Spinal cord (tissue), 9 donors: ENCODE measurements at regions not wholly inside any gene's neighbourhood (a gene's known extent, or its start where the extent isn't known, plus 50 kb on each side); places are given as distances from the start of the nearest gene placed in this dataset.
A peak's percentile ranks its signal among the peaks of the same experiment; 100 is the strongest.

Experiments used
- DNase-seq, 6 donors: peaks; one replicate each; pipeline versions ENCODE4 v3.0.0 to v3.0.0-alpha.2; 2013 to 2015; ENCODE audit warnings: low spot score in 6 of 6, low read depth in 4 of 6
- H3K27ac ChIP-seq: one replicate; pipeline ENCODE4 v1.5.1; 2013; ENCODE audit warnings: low read depth, low read length, control low read depth
- H3K27me3 ChIP-seq: one replicate; pipeline ENCODE4 v1.6.1; 2013; ENCODE audit warnings: low read length; ENCODE audit not compliant: control insufficient read depth, insufficient read depth
- H3K36me3 ChIP-seq: one replicate; pipeline ENCODE4 v1.6.1; 2013; ENCODE audit warnings: low read length; ENCODE audit not compliant: control insufficient read depth, insufficient read depth
- H3K4me1 ChIP-seq: one replicate; pipeline ENCODE4 v1.6.1; 2013; ENCODE audit warnings: low read length; ENCODE audit not compliant: control insufficient read depth, insufficient read depth
- H3K4me3 ChIP-seq: one replicate; pipeline ENCODE4 v1.5.1; 2013; ENCODE audit warnings: low read depth, low read length, control low read depth
- H3K9me3 ChIP-seq: one replicate; pipeline ENCODE4 v1.6.1; 2013; ENCODE audit warnings: low read length; ENCODE audit not compliant: control insufficient read depth, insufficient read depth
- WGBS: methylation state at CpG from one replicate; pipeline ENCODE4 v1.1.5; 2013; ENCODE audit warnings: missing lambda C conversion rate; ENCODE audit not compliant: insufficient coverage; 5-methylcytosine and 5-hydroxymethylcytosine counted together
- donor health status: healthy.

GRCh38 chr20:58006346-58007316 is 221.8 kb downstream of the ANKRD60 start:
- 98% methylated on average over 9 of the region's 11 CpGs for WGBS
- Histone ChIP-seq H3K4me1 (peaks cover 17% of the 10 kb centered on the region), H3K36me3 (no peaks in the 10 kb centered on the region), H3K4me3 (no peak overlapping the region), H3K27me3 (no peaks in the 10 kb centered on the region), H3K27ac (no peak overlapping the region), H3K9me3 (no peaks in the 10 kb centered on the region)
- no peak for DNase-seq

DNA sequence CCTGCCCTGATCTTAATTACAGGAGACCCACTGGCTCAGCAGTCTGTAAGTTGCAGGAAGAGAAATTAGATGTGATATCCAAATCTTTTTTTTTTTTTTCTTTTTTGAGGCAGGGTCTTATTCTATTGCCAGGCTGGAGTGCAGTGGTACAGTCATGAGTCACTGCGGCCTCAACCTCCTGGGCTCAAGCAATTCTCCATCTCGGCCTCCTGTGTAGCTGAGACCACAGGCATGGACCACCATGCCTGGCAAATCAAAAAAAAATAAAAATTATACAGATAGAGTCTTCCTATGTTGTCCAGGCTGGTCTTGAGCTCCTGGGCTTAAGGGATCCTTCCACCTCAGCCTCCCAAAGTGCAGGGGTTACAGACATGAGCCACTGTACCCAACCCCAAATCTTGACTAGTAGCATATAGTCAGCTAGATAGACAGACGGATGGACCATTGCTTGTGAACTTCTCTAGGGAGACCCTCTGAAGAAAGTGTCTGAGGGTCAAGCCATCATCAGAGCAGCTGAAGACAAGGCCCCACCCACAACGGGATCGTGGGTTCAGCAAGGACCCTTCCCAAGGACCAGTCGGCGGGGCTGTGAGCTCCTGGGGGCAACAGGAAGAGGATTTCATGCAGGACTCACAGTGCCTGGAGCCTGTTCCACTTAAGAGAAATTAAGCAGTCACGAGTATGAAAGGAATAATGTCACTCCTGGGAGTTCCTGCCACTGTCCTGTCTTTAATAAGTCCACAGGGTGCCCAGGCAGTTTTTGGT is 222.7 kb downstream of the ANKRD60 start:
- H3K4me3 ChIP-seq: no peak overlapping the region
- H3K36me3 ChIP-seq: no peaks in the 10 kb centered on the region
- H3K9me3 ChIP-seq: no peaks in the 10 kb centered on the region
- no peak overlapping the region for H3K27ac ChIP-seq
- H3K27me3 ChIP-seq: no peaks in the 10 kb centered on the region
- peaks cover 21% of the 10 kb centered on the region for H3K4me1 ChIP-seq
- no peak for DNase-seq
- WGBS: 89% methylated on average over 6 of the region's 8 CpGs

GRCh38 chr20:58004900-58005299 is 223.6 kb downstream of the ANKRD60 start:
- no peak for DNase-seq
- no peak overlapping the region for H3K27ac ChIP-seq
- no peaks in the 10 kb centered on the region for H3K27me3 ChIP-seq
- no peak overlapping the region for H3K4me3 ChIP-seq
- peaks cover 22% of the 10 kb centered on the region for H3K4me1 ChIP-seq
- no peaks in the 10 kb centered on the region for H3K9me3 ChIP-seq
- 89% methylated on average over 3 of the region's 4 CpGs for WGBS
- no peaks in the 10 kb centered on the region for H3K36me3 ChIP-seq

DNA sequence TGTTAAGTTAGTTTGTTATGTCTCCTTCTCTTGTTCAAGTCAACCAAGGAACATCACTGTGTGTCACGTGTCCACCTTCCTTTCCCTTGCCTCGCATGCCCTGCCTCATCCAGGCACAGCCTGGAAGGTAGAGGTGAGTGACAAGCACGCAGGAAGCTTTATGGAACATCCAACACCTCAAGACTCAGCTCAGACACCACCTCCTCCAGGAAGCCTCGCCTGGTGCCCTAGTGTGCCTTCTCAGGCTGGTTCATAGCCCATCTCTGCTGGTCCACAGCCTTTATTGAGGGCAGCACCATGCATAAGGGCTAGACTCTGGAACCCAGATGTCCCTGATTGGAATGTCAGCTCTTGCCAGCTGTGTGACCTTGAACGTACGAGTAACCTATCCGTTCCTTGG is 224.3 kb downstream of the ANKRD60 start:
- H3K27ac ChIP-seq: no peak overlapping the region
- H3K4me3 ChIP-seq: no peak overlapping the region
- no peaks in the 10 kb centered on the region for H3K27me3 ChIP-seq
- H3K4me1 ChIP-seq: peaks cover 28% of the 10 kb centered on the region
- no peak for DNase-seq
- no peaks in the 10 kb centered on the region for H3K36me3 ChIP-seq
- no peaks in the 10 kb centered on the region for H3K9me3 ChIP-seq
- 94% methylated on average over 5 of the region's 7 CpGs for WGBS

DNA sequence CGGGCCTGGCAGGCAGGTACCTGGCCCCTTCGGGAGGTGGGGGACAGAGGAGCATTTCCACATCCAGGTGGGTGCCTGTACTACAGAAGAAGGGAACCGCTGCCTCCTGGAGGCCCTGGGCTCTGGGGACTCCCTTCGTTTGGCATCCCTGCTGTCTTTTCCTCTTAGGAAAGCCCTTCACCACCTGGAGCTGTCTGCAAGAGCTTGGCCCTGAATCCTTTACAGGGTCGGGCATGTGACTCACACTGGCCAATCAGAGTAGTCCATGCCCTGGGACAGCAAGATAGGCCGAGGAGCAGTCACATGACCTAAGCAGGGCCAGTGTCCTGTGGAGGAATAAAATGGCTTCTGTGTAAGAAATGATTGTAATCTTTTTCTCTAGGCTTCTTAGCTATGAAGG is 224.9 kb downstream of the ANKRD60 start:
- WGBS: 96% methylated on average over 6 of the region's 6 CpGs
- Histone ChIP-seq H3K4me3 (no peak overlapping the region), H3K27ac (no peak overlapping the region), H3K9me3 (no peaks in the 10 kb centered on the region), H3K36me3 (no peaks in the 10 kb centered on the region), H3K27me3 (no peaks in the 10 kb centered on the region), H3K4me1 (peaks cover 30% of the 10 kb centered on the region)
- no peak for DNase-seq

DNA sequence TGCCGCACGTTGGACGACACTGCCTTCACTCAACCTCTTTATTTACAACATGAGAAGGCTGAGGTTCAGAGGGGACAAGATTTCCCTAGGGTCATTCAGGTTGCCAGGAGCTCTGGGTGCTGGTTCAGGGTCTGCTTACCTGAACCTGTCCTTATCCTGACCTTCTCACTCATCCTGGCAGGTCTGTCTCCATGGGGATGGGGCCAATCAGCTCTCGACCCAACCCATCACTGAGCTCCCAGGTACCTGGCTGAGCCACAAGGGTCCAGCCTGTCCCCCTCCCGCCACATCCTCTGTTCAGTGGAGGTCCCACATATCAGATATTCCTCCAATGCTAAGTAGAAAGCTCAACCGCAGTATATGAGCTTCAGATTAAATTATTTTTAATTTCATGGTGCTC is 225.6 kb downstream of the ANKRD60 start:
- H3K9me3 ChIP-seq: no peaks in the 10 kb centered on the region
- no peak for DNase-seq
- peaks cover 25% of the 10 kb centered on the region for H3K4me1 ChIP-seq
- no peaks in the 10 kb centered on the region for H3K27me3 ChIP-seq
- H3K36me3 ChIP-seq: no peaks in the 10 kb centered on the region
- H3K4me3 ChIP-seq: no peak overlapping the region
- 100% methylated on average over 2 of the region's 6 CpGs for WGBS
- H3K27ac ChIP-seq: no peak overlapping the region

- Histone ChIP-seq H3K27ac (no peak overlapping the region), H3K36me3 (no peaks in the 10 kb centered on the region), H3K9me3 (no peaks in the 10 kb centered on the region), H3K4me1 (peaks cover 25% of the 10 kb centered on the region), H3K4me3 (no peak overlapping the region), H3K27me3 (no peaks in the 10 kb centered on the region)
- no peak for DNase-seq
- WGBS: 93% methylated on average over 3 of the region's 3 CpGs
Observed at GRCh38 chr20:58001946-58002345, 226.5 kb downstream of the ANKRD60 start.

- peak overlapping the region; percentile 10 for H3K27ac ChIP-seq
- no peaks in the 10 kb centered on the region for H3K9me3 ChIP-seq
- H3K27me3 ChIP-seq: no peaks in the 10 kb centered on the region
- peaks cover 25% of the 10 kb centered on the region for H3K4me1 ChIP-seq
- WGBS: 44% methylated on average over 11 of the region's 13 CpGs
- no peaks in the 10 kb centered on the region for H3K36me3 ChIP-seq
- peak in 2 of 6 donors; percentile 41 to 69 for DNase-seq
- no peak overlapping the region for H3K4me3 ChIP-seq
Observed at GRCh38 chr20:58001381-58001780, 227.1 kb downstream of the ANKRD60 start.

DNA sequence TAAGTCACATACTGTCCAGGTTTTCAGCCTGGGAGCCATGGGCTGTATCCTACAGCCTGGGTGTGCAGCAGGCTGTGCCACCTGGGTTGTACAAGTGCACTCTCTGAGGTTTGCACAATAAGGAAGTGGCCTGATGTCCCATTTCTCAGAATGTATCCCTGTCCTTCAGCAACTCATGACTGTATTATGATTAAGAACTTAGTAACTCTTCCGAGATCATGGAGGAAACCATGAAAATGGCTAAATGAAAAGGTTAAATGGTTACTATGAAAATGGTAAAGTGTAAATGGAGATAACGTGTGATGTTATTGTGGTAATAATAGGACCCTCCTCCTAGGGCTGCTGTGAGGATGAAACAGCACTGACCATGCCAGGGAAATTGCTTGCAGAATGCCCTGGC is 227.6 kb downstream of the ANKRD60 start:
- H3K4me1 ChIP-seq: peaks cover 25% of the 10 kb centered on the region
- no peak overlapping the region for H3K4me3 ChIP-seq
- no peak for DNase-seq
- H3K36me3 ChIP-seq: no peaks in the 10 kb centered on the region
- H3K9me3 ChIP-seq: no peaks in the 10 kb centered on the region
- H3K27me3 ChIP-seq: no peaks in the 10 kb centered on the region
- peak overlapping the region; percentile 10 for H3K27ac ChIP-seq
- 91% methylated on average over 2 of the region's 2 CpGs for WGBS
